ENCODE measurements at regions not wholly inside any gene's neighbourhood (a gene's known extent, or its start where the extent isn't known, plus 50 kb on each side); places are given as distances from the start of the nearest gene placed in this dataset.

DNA sequence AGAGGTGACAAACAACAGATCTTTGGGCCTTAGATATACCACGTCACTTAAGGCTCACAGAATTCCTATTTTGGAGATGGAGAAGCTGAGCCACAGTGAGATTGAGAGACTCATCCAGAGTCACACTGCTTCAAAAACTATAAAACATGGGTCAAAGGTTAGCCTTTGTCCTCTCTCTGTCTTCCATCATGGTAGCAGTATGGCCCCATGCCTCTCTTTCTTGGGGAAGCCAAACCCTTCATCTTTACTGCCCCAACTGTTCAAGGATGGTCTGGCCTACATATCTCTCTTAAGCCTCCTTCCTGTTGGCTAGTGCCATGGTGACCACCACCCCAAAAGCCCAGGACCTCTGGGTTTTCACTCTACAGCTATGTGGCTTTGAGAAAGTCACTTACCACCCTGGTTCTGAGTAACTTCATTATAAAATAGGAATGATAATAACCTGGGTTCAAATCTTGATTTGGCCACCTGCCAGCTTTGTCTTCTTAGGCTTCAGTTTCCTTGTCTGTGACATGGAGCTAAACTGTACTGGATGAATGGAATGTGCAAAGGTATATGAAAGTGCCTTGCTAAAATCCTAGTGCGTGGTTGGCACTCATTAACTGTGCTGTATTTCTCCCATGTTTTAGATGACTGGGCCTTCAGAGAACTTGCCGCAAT is 85.9 kb upstream of the JUN start:
- TF ChIP-seq, protein P1, sequence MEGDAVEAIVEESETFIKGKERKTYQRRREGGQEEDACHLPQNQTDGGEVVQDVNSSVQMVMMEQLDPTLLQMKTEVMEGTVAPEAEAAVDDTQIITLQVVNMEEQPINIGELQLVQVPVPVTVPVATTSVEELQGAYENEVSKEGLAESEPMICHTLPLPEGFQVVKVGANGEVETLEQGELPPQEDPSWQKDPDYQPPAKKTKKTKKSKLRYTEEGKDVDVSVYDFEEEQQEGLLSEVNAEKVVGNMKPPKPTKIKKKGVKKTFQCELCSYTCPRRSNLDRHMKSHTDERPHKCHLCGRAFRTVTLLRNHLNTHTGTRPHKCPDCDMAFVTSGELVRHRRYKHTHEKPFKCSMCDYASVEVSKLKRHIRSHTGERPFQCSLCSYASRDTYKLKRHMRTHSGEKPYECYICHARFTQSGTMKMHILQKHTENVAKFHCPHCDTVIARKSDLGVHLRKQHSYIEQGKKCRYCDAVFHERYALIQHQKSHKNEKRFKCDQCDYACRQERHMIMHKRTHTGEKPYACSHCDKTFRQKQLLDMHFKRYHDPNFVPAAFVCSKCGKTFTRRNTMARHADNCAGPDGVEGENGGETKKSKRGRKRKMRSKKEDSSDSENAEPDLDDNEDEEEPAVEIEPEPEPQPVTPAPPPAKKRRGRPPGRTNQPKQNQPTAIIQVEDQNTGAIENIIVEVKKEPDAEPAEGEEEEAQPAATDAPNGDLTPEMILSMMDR (IDR thresholded peaks at IDR 0.05) = no peak

DNA sequence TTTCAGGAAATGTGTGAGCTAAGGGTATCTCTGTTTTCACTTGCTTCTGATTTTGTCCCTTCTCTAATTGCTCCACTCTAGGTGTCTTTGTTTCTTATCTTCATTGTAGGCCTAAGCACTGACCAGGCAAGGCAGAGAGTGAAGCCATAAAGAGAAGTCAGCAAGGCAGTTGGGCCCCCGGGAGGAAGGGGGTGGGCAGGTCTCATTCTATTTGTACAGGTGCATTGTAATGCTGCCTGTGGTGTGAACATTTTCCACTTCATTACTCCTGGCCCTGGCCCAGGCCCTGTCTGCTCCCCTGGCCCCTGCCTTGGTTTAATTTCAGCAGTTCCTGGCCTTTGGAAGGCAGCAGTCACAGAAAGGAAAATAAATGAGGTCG is 86.4 kb upstream of the JUN start:
- TF ChIP-seq, protein P1 (IDR thresholded peaks at IDR 0.05) = no peak

DNA sequence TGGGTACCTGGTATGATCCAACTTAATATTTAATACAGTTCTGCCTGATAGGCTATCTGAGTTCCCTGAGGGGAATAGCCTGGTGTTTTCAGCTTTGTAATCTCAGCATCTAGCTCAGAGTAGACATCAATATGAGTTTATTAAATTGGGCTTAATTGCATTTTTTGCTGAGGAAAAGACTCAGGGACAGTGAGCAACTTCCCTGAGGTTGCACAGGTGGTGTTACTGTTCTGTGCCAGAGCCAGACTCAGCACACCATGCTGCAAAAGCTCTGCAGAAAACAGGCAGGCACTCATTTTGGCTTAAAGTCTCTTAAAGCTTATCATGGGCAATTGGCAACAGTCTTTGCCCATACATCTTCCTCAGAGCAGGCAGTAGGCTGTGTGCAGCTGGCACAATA is 90.5 kb upstream of the JUN start:
- TF ChIP-seq, protein P1 (IDR thresholded peaks at IDR 0.05) = no peak

DNA sequence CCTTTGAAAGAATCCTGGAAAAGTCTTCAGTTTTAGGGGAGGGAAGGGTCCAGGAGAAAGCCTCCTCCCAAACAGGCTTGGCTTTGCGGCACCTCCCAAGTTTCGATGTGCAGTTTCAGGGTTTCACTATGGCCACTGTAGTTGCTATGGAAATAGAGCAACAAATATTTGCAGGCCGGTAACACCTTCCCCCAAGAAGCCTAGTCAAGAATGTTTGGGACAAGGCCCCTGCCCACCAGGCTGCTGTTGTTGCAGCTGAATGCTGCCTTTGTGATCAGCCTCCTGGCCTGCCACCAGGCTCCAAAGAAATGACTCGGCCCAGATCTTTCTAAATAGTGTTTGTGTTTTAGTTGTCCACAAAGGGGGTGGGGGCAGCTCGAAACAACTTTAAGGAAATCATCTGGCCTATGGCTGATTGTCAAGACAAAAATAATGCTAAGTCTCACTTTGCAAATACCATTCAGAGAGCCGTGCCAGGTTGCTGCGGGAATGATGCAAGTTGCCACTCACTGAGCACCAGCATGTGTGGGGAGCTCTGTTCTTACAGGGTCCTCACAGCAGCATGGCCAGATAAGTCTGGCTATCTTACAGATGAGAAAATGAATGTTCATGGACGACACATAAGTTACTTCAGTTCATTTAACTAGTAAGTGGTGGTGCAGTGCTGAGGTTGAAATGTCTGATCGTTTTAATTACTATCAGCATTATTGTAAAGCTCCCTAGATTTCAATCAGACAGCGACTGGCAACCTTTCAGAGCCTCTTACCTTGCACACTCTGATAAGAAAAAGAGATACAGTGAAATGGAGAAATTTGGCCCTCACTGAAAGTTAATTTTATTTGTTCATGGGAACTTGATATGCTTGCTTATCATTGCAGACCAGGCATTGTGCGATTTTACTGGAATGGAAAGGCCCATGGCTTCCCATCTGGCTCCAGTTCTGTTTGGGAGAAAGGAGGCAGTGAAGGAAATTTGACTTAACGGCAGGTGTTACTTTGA is 91.2 kb upstream of the JUN start:
- TF ChIP-seq, protein P1 (IDR thresholded peaks at IDR 0.05) = no peak

DNA sequence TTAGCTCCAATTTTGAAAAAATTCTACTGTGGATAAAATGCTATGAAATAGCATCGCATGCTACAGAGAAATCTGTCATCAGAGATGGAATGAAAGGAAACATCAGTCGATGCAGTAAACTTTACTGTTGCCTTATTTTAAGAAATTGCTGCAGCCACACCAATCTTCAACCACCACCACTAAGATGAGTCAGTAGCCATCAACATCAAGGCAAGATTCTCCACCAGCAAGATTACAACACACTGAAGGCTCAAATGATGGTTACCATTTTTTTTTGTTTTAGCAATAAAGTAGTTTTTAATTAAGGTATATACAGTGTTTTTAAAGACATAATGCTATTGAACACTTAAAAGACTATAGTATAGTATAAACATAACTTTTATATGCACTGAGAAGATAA is 95.6 kb upstream of the JUN start:
- TF ChIP-seq, protein P1 (IDR thresholded peaks at IDR 0.05) = no peak

DNA sequence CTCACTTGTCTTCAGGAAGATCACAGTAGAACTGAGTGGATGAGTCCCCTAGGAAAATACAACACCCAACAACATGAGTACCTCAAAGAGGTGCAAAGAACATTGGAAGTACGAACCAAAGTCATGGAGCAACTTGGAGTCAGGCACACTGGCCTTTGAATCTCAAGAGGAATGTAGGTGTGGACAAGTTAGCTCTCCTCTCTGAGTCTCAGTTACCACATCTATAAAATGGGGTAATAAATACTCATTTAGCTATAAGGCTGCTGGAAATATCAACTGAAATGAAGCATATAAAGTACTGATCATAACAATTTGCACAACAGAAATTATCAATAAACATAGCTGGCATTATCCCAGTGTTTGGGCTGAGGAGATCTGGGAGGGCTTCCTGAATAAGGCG is 96.7 kb upstream of the JUN start:
- TF ChIP-seq, protein P1 (IDR thresholded peaks at IDR 0.05) = no peak

DNA sequence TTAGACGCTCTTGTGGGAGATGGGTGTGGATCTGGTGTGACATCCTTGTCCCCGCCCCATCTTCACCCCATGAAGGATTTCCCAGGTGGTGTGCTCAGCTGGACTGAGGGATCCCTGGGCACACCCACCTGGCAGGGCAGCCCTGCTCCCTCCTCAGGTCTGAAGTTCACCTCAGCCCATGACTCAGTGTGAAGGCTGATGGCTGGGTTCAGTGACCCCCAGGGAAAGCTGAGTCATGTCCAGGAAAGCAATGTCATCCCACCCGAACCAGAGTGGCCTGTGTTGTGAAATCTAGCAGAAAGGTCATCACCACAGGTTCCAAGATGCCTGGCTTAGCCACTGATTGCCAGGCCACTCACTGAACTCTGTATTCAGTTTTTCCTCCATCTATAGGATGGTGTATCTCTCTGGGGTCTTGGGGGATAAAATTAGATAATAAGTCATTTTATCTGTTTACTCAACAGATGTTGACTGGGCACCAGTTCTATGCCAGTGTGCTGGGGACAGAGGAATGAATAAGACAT is 97.7 kb upstream of the JUN start:
- TF ChIP-seq, protein P1 (IDR thresholded peaks at IDR 0.05) = no peak
